DND-41 (cell line): ENCODE measurements at regions not wholly inside any gene's neighbourhood (a gene's known extent, or its start where the extent isn't known, plus 50 kb on each side); places are given as distances from the start of the nearest gene placed in this dataset.

Source experiments
- ATAC-seq: fragments of 200-7000 bp; cut with Tn5 transposase; 3 replicates; pipeline ENCODE4 v1.9.1; 2021; ENCODE audit warnings: low read depth; ENCODE audit not compliant: insufficient read depth
- DNase-seq: peaks from one replicate; pipeline ENCODE4 v3.0.0-alpha.2; 2020
- H2AFZ ChIP-seq: 2 replicates; pipeline ENCODE4 v1.6.0; 2012; ENCODE audit warnings: low read depth, low read length
- H3K27ac ChIP-seq: 2 replicates; pipeline ENCODE4 v1.5.1; 2012; ENCODE audit warnings: low read length, inconsistent platforms
- H3K27me3 ChIP-seq: fragments of 200-600 bp; sonication (generic); 2 replicates; pipeline ENCODE4 v1.6.0; 2012; ENCODE audit warnings: low read length, mild to moderate bottlenecking, inconsistent platforms; ENCODE audit not compliant: insufficient read depth, poor library complexity
- H3K36me3 ChIP-seq: 2 replicates; pipeline ENCODE4 v1.5.1; 2012; ENCODE audit warnings: low read length, inconsistent platforms; ENCODE audit not compliant: insufficient read depth
- H3K4me1 ChIP-seq: 2 replicates; pipeline ENCODE4 v1.5.1; 2012; ENCODE audit warnings: mild to moderate bottlenecking, low read length; ENCODE audit not compliant: insufficient read depth
- H3K4me2 ChIP-seq: 2 replicates; pipeline ENCODE4 v1.6.0; 2012; ENCODE audit warnings: mild to moderate bottlenecking, moderate library complexity, low read length, inconsistent platforms; ENCODE audit not compliant: insufficient read depth
- H3K4me3 ChIP-seq, 2 experiments: fragments of 200-600 bp in 1 of 2; shearing (Covaris generic) in 1 of 2; 2 replicates each; pipeline ENCODE4 v1.5.1; 2012 to 2016; ENCODE audit warnings: inconsistent platforms in 2 of 2, low read length in 2 of 2, mild to moderate bottlenecking in 2 of 2, low read depth in 1 of 2, moderate library complexity in 1 of 2
- H3K79me2 ChIP-seq: 2 replicates; pipeline ENCODE4 v1.6.0; 2012; ENCODE audit warnings: low read length, inconsistent platforms; ENCODE audit not compliant: insufficient read depth
- H3K9ac ChIP-seq: 2 replicates; pipeline ENCODE4 v1.6.0; 2012; ENCODE audit warnings: low read depth, mild to moderate bottlenecking, inconsistent platforms, low read length, moderate library complexity
- H3K9me3 ChIP-seq: 2 replicates; pipeline ENCODE4 v1.5.1; 2012; ENCODE audit warnings: low read length, moderate library complexity, mild to moderate bottlenecking, inconsistent platforms; ENCODE audit not compliant: insufficient read depth, severe bottlenecking
- H4K20me1 ChIP-seq: 2 replicates; pipeline ENCODE4 v1.6.0; 2012; ENCODE audit warnings: low read length; ENCODE audit not compliant: insufficient read depth
- CTCF ChIP-seq: IDR thresholded peaks from 2 replicates; pipeline ENCODE4 v1.5.1; 2012; ENCODE audit warnings: borderline replicate concordance, low read length, moderate library complexity, mild to moderate bottlenecking; ENCODE audit not compliant: poor library complexity, severe bottlenecking; ENCODE audit errors: extremely low read depth
- EZH2 ChIP-seq: IDR thresholded peaks from 3 replicates; pipeline ENCODE4 v1.6.1; 2012; ENCODE audit warnings: borderline replicate concordance, low read depth, mild to moderate bottlenecking, moderate library complexity, low read length, inconsistent platforms; ENCODE audit not compliant: severe bottlenecking

DNA sequence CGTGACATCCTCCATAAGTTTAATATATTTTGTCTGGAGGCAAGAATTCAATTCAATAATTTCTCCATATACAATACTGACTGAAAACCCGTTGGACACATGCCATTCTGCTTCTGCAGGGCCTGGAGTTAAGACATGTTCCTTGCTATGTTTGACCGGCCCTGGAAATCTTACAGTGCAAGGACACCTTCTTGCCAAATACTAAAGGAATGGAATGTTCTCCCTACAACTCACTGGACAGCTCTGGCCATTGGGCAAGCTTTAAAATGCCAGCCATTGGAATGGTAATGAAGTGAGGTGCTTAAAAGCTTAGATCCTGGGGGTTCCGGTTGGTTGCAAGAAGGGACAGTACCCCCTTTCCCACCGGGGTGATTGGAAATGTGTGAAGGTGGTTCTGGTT, 329.8 kb upstream of the PROK2 start:
- Histone ChIP-seq H3K9ac (no peak overlapping the region), H3K36me3 (no peaks in the 10 kb centered on the region), H2AFZ (no peak overlapping the region), H3K27me3 (no peaks in the 10 kb centered on the region), H3K9me3 (no peaks in the 10 kb centered on the region), H4K20me1 (no peaks in the 10 kb centered on the region), H3K4me2 (no peak overlapping the region), H3K79me2 (no peaks in the 10 kb centered on the region), H3K4me3 (no peak overlapping the region), H3K27ac (no peak overlapping the region), H3K4me1 (peaks cover 3% of the 10 kb centered on the region; the same call in 1 of the 2 replicates)
- DNase-seq = no peak
- TF ChIP-seq CTCF = no peak
- TF ChIP-seq EZH2 = no peak
- ATAC-seq = no peak

DNA sequence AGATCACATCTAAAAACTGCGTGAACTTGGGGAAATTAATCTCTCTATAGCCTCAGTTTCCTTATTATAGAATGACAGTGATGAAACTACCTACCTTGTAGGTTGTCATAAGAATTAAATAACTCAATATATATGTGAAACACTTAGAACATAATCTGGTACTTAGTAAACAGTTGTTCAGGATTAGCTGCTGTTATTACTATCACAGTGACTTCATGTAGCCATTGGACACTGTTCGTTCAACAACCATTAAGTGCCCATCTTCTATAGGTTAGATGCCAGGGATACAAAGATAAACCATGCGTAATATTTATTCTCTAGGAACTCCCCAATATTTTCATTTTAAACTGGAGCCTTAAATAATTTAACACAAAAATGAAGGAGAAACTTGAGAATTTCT, 329.0 kb upstream of the PROK2 start:
- DNase-seq = no peak
- no peak for ATAC-seq
- H3K79me2 ChIP-seq = no peaks in the 10 kb centered on the region
- H3K4me2 ChIP-seq = no peak overlapping the region
- no peak overlapping the region for H2AFZ ChIP-seq
- H3K9me3 ChIP-seq = no peaks in the 10 kb centered on the region
- no peak for TF ChIP-seq CTCF
- no peak for TF ChIP-seq EZH2
- H3K36me3 ChIP-seq = no peaks in the 10 kb centered on the region
- H3K9ac ChIP-seq = no peak overlapping the region
- H3K4me1 ChIP-seq = peaks cover 3% of the 10 kb centered on the region; the same call in 1 of the 2 replicates
- no peak overlapping the region for H3K4me3 ChIP-seq
- H3K27ac ChIP-seq = no peak overlapping the region
- H4K20me1 ChIP-seq = no peaks in the 10 kb centered on the region
- no peaks in the 10 kb centered on the region for H3K27me3 ChIP-seq

DNA sequence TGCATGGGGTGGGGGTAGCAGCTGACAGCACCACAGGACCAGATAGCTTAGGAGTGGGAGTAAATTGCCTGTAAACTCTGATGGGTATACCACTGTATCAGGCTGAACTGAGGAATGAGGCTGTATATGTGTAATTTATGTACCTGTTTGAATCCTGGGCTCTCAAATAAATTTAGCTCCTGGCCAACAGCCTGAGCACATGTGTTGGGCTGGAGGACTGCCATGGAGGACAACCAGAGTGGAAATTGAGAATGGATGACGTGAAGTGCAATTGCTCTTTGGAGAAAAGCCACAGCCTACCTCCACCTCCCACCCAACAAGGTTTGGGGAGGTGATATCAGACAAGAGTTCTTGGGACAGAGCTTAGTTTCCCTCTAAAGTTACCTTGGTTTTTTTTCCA, 328.6 kb upstream of the PROK2 start:
- H3K9me3 ChIP-seq = no peaks in the 10 kb centered on the region
- H3K36me3 ChIP-seq = no peaks in the 10 kb centered on the region
- peaks cover 5% of the 10 kb centered on the region; the same call in 1 of the 2 replicates for H3K4me1 ChIP-seq
- no peaks in the 10 kb centered on the region for H3K27me3 ChIP-seq
- H3K9ac ChIP-seq = no peak overlapping the region
- no peak for TF ChIP-seq EZH2
- no peak for TF ChIP-seq CTCF
- H3K79me2 ChIP-seq = no peaks in the 10 kb centered on the region
- H3K27ac ChIP-seq = no peak overlapping the region
- no peak for ATAC-seq
- no peak for DNase-seq
- H3K4me3 ChIP-seq = no peak overlapping the region
- H4K20me1 ChIP-seq = no peaks in the 10 kb centered on the region
- H2AFZ ChIP-seq = no peak overlapping the region
- H3K4me2 ChIP-seq = no peak overlapping the region

DNA sequence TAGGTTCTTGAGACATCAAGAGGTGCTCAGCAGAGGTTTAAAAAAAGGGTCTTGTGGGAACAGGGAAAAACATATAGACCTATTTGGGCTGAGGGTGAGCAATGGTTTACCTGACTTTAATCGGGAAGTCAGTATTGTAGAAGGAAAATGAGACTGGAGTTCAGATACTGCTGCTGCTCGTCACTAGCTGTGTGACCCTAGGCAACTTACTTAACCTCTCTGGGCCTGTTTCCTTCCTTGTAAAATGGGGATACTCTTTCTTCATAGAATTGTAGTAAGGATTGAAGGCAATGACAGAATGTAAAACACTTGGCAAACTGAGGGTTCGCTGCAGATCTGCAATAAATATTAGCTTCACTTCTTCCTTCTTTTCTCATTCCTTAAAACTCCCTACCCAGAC, 327.5 kb upstream of the PROK2 start:
- Histone ChIP-seq H3K4me2 (no peak overlapping the region), H4K20me1 (no peaks in the 10 kb centered on the region), H3K9ac (no peak overlapping the region), H3K27me3 (no peaks in the 10 kb centered on the region), H3K79me2 (no peaks in the 10 kb centered on the region), H3K4me1 (peaks cover 5% of the 10 kb centered on the region; the same call in 1 of the 2 replicates), H2AFZ (no peak overlapping the region), H3K4me3 (no peak overlapping the region), H3K9me3 (no peaks in the 10 kb centered on the region), H3K27ac (no peak overlapping the region), H3K36me3 (no peaks in the 10 kb centered on the region)
- DNase-seq (no peak), ATAC-seq (no peak)
- TF ChIP-seq CTCF (no peak), EZH2 (no peak)
